ENCODE measurements at regions not wholly inside any gene's neighbourhood (a gene's known extent, or its start where the extent isn't known, plus 50 kb on each side); places are given as distances from the start of the nearest gene placed in this dataset.

- Histone ChIP-seq H3K27me3 (replicated peaks) (no peaks in the 10 kb centered on the region), H3K27ac (no peak overlapping the region), H3K4me3 (ENCODE audit: low read depth, low read length) (no peak overlapping the region), H3K36me3 (replicated peaks) (no peaks in the 10 kb centered on the region)
- no peak for DNase-seq
- in situ Hi-C loops (cut with HindIII; ENCODE audit: low pct_ligation_motif_present, low sequenced_read_pairs), result no loop called here
- no peak for TF ChIP-seq CTCF (IDR thresholded peaks at IDR 0.05; ENCODE audit: low read depth, low read length, missing control alignments)
These were observed 386.4 kb downstream of the PIK3C3 start for GRCh38 chr18:42341423-42341822.

- Histone ChIP-seq H3K36me3 (replicated peaks) (no peaks in the 10 kb centered on the region), H3K27ac (no peak overlapping the region), H3K27me3 (replicated peaks) (no peaks in the 10 kb centered on the region), H3K4me3 (ENCODE audit: low read depth, low read length) (no peak overlapping the region)
- TF ChIP-seq CTCF (IDR thresholded peaks at IDR 0.05; ENCODE audit: low read depth, low read length, missing control alignments), result no peak
- in situ Hi-C loops (cut with HindIII; ENCODE audit: low pct_ligation_motif_present, low sequenced_read_pairs), result no loop called here
- DNase-seq, result no peak
These were observed 393.7 kb downstream of the PIK3C3 start for GRCh38 chr18:42348722-42349121.

- in situ Hi-C loops (cut with HindIII; ENCODE audit: low pct_ligation_motif_present, low sequenced_read_pairs), result no loop called here
- DNase-seq, result no peak
- Histone ChIP-seq H3K4me3 (ENCODE audit: low read depth, low read length) (no peak overlapping the region), H3K27ac (no peak overlapping the region), H3K27me3 (replicated peaks) (no peaks in the 10 kb centered on the region), H3K36me3 (replicated peaks) (no peaks in the 10 kb centered on the region)
- TF ChIP-seq CTCF (IDR thresholded peaks at IDR 0.05; ENCODE audit: low read depth, low read length, missing control alignments), result no peak
These were observed 396.4 kb downstream of the PIK3C3 start for GRCh38 chr18:42351455-42351854.

- no peak for TF ChIP-seq CTCF (IDR thresholded peaks at IDR 0.05; ENCODE audit: low read depth, low read length, missing control alignments)
- H3K27me3 ChIP-seq (replicated peaks), result no peaks in the 10 kb centered on the region
- DNase-seq, result no peak
- H3K4me3 ChIP-seq (ENCODE audit: low read depth, low read length), result no peak overlapping the region
- H3K36me3 ChIP-seq (replicated peaks), result no peaks in the 10 kb centered on the region
- H3K27ac ChIP-seq, result no peak overlapping the region
- in situ Hi-C loops (cut with HindIII; ENCODE audit: low pct_ligation_motif_present, low sequenced_read_pairs), result no loop called here
These were observed 405.7 kb downstream of the PIK3C3 start for GRCh38 chr18:42360716-42361115.

GRCh38 chr18:42363446-42364441 is 408.7 kb downstream of the PIK3C3 start:
- Histone ChIP-seq H3K27ac (no peak overlapping the region), H3K27me3 (replicated peaks) (no peaks in the 10 kb centered on the region), H3K4me3 (ENCODE audit: low read depth, low read length) (no peak overlapping the region), H3K36me3 (replicated peaks) (no peaks in the 10 kb centered on the region)
- no peak for TF ChIP-seq CTCF (IDR thresholded peaks at IDR 0.05; ENCODE audit: low read depth, low read length, missing control alignments)
- in situ Hi-C loops (cut with HindIII; ENCODE audit: low pct_ligation_motif_present, low sequenced_read_pairs), result no loop called here
- DNase-seq, result no peak

All from brain microvascular endothelial cell (primary cell).